ENCODE measurements at regions not wholly inside any gene's neighbourhood (a gene's known extent, or its start where the extent isn't known, plus 50 kb on each side); places are given as distances from the start of the nearest gene placed in this dataset.

GRCh38 chr4:180625653-180626052 lies 1617.5 kb upstream of the TENM3 start:
- no peak overlapping the region for H3K4me2 ChIP-seq (ENCODE audit: low read length)
- H3K36me3 ChIP-seq (ENCODE audit: insufficient read depth, low read length) = no peaks in the 10 kb centered on the region
- H3K4me3 ChIP-seq (ENCODE audit: low read length) = no peak overlapping the region
- no peaks in the 10 kb centered on the region for H3K27me3 ChIP-seq (ENCODE audit: control insufficient read depth, insufficient read depth, low read length)
- H3K4me1 ChIP-seq (ENCODE audit: control insufficient read depth, insufficient read depth, low read length) = no peaks in the 10 kb centered on the region
- H3K9ac ChIP-seq (ENCODE audit: low read depth, low read length) = no peak overlapping the region
- H3K9me3 ChIP-seq (replicated peaks; ENCODE audit: low read length) = no peaks in the 10 kb centered on the region

DNA sequence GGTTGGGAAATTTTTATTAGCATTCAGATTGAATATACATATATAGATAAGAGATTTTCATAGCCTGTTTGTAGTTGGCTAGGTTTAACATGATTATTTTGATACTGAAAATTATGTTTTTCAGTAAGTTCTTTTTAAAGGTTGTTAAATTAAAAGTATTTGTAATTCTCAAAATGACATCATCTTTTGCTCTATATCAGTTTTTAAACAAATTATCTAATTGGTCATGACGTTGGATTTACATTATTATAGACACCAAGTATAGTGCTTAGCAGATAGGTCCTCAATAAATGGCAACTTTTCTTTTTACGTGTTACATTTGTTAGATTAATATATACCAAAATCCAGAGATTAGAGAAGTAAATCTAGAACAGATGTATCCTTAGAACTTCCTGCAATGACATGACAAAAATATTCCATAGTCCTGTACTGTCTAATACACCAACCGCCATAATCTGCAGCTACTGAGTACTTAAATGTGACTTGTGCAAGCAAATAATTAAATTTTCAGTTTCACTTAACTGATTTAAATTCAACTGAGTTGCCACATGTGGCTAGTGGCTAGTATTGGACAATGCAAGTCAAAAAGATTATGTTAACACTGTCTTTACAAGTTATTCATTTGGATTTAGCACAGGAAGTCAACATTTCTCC lies 1613.1 kb upstream of the TENM3 start:
- H3K36me3 ChIP-seq (ENCODE audit: insufficient read depth, low read length) = no peaks in the 10 kb centered on the region

GRCh38 chr4:180634306-180634705 lies 1608.9 kb upstream of the TENM3 start:
- Histone ChIP-seq H3K9me3 (replicated peaks; ENCODE audit: low read length) (no peaks in the 10 kb centered on the region), H3K27me3 (ENCODE audit: control insufficient read depth, insufficient read depth, low read length) (no peaks in the 10 kb centered on the region), H3K4me1 (ENCODE audit: control insufficient read depth, insufficient read depth, low read length) (no peaks in the 10 kb centered on the region), H3K4me2 (ENCODE audit: low read length) (no peak overlapping the region), H3K9ac (ENCODE audit: low read depth, low read length) (no peak overlapping the region), H3K36me3 (ENCODE audit: insufficient read depth, low read length) (no peaks in the 10 kb centered on the region), H3K4me3 (ENCODE audit: low read length) (no peak overlapping the region)

More for the DNA sequence above, 1613.1 kb upstream of the TENM3 start:
- H3K9me3 ChIP-seq (replicated peaks; ENCODE audit: low read length) = no peaks in the 10 kb centered on the region
- no peaks in the 10 kb centered on the region for H3K4me1 ChIP-seq (ENCODE audit: control insufficient read depth, insufficient read depth, low read length)
- no peak overlapping the region for H3K4me2 ChIP-seq (ENCODE audit: low read length)
- no peak overlapping the region for H3K4me3 ChIP-seq (ENCODE audit: low read length)
- no peaks in the 10 kb centered on the region for H3K27me3 ChIP-seq (ENCODE audit: control insufficient read depth, insufficient read depth, low read length)
- H3K9ac ChIP-seq (ENCODE audit: low read depth, low read length) = no peak overlapping the region

DNA sequence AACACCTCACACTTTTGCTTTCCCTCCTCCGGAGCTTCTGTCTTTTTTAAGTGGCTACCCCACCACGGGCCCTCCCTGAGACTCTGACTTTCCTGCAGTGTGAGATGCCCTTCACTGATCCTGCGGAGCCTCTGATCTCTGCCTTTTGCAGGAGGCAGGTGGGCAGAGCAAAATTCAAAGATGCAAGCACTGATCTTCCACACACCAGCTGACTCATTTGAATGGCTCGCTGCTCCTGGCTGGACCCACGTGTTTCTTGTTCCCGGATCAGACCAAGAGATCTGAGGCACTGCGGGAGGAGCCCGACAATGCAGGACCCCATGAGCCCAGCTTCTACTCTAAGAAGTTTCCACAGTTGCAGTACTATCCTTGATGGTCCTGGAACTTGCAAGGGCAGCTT lies 1607.9 kb upstream of the TENM3 start:
- no peak overlapping the region for H3K4me3 ChIP-seq (ENCODE audit: low read length)
- no peaks in the 10 kb centered on the region for H3K27me3 ChIP-seq (ENCODE audit: control insufficient read depth, insufficient read depth, low read length)
- no peaks in the 10 kb centered on the region for H3K4me1 ChIP-seq (ENCODE audit: control insufficient read depth, insufficient read depth, low read length)
- no peak overlapping the region for H3K9ac ChIP-seq (ENCODE audit: low read depth, low read length)
- H3K36me3 ChIP-seq (ENCODE audit: insufficient read depth, low read length) = no peaks in the 10 kb centered on the region
- no peak overlapping the region for H3K4me2 ChIP-seq (ENCODE audit: low read length)
- H3K9me3 ChIP-seq (replicated peaks; ENCODE audit: low read length) = no peaks in the 10 kb centered on the region

GRCh38 chr4:180636696-180637404 lies 1606.4 kb upstream of the TENM3 start:
- no peak overlapping the region for H3K4me3 ChIP-seq (ENCODE audit: low read length)
- H3K27me3 ChIP-seq (ENCODE audit: control insufficient read depth, insufficient read depth, low read length) = no peaks in the 10 kb centered on the region
- H3K4me1 ChIP-seq (ENCODE audit: control insufficient read depth, insufficient read depth, low read length) = no peaks in the 10 kb centered on the region
- H3K9ac ChIP-seq (ENCODE audit: low read depth, low read length) = no peak overlapping the region
- no peaks in the 10 kb centered on the region for H3K36me3 ChIP-seq (ENCODE audit: insufficient read depth, low read length)
- no peak overlapping the region for H3K4me2 ChIP-seq (ENCODE audit: low read length)
- no peaks in the 10 kb centered on the region for H3K9me3 ChIP-seq (replicated peaks; ENCODE audit: low read length)

DNA sequence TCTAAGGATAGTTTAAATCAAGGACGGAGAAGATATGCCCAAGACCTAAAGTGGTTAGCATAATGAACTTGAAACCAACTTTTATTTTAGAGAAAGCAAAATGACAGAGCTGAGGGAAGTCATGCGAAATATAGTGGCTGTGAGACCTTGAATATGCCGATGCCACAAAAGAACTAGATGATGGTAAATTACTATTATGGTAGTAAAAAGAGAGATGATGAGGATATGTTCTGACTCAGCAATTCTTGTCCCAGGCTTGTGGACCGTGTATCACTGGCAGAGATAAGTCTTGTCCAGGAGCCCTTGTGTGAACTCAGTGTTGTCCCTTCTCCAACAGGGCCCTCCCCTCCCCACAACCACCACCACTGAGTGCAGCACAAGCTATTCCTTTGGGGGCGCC lies 1605.6 kb upstream of the TENM3 start:
- no peaks in the 10 kb centered on the region for H3K36me3 ChIP-seq (ENCODE audit: insufficient read depth, low read length)
- no peaks in the 10 kb centered on the region for H3K9me3 ChIP-seq (replicated peaks; ENCODE audit: low read length)
- H3K4me3 ChIP-seq (ENCODE audit: low read length) = no peak overlapping the region
- no peaks in the 10 kb centered on the region for H3K4me1 ChIP-seq (ENCODE audit: control insufficient read depth, insufficient read depth, low read length)
- H3K4me2 ChIP-seq (ENCODE audit: low read length) = no peak overlapping the region
- no peaks in the 10 kb centered on the region for H3K27me3 ChIP-seq (ENCODE audit: control insufficient read depth, insufficient read depth, low read length)
- H3K9ac ChIP-seq (ENCODE audit: low read depth, low read length) = no peak overlapping the region

GRCh38 chr4:180640193-180640592 lies 1603.0 kb upstream of the TENM3 start:
- no peaks in the 10 kb centered on the region for H3K27me3 ChIP-seq (ENCODE audit: control insufficient read depth, insufficient read depth, low read length)
- H3K36me3 ChIP-seq (ENCODE audit: insufficient read depth, low read length) = no peaks in the 10 kb centered on the region
- no peak overlapping the region for H3K4me2 ChIP-seq (ENCODE audit: low read length)
- no peak overlapping the region for H3K9ac ChIP-seq (ENCODE audit: low read depth, low read length)
- H3K9me3 ChIP-seq (replicated peaks; ENCODE audit: low read length) = no peaks in the 10 kb centered on the region
- H3K4me1 ChIP-seq (ENCODE audit: control insufficient read depth, insufficient read depth, low read length) = no peaks in the 10 kb centered on the region
- H3K4me3 ChIP-seq (ENCODE audit: low read length) = no peak overlapping the region

- Histone ChIP-seq H3K27me3 (ENCODE audit: control insufficient read depth, insufficient read depth, low read length) (no peaks in the 10 kb centered on the region), H3K4me2 (ENCODE audit: low read length) (no peak overlapping the region), H3K9me3 (replicated peaks; ENCODE audit: low read length) (no peaks in the 10 kb centered on the region), H3K36me3 (ENCODE audit: insufficient read depth, low read length) (no peaks in the 10 kb centered on the region), H3K4me1 (ENCODE audit: control insufficient read depth, insufficient read depth, low read length) (no peaks in the 10 kb centered on the region), H3K9ac (ENCODE audit: low read depth, low read length) (no peak overlapping the region), H3K4me3 (ENCODE audit: low read length) (no peak overlapping the region)
Observed at GRCh38 chr4:180641495-180641894, 1601.7 kb upstream of the TENM3 start.

DNA sequence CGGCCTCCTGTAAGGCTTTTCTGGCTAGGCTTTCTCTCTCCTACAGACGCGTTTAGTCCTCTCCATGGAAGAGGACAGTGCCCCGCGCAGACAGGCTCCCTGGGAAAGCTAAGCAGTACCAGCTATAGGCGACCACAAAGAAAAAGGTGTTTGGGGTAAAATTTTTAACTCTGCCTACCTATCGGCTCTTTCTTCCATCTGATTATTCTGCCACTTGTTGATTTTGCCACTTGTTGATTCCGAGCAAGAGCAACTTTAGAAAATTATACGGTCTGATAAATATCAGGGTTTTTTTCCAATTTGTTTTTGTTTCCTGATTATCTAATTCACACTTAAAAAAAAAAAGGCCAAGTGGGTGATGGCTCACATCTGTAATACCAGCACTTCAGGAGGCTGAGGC lies 1600.5 kb upstream of the TENM3 start:
- H3K4me1 ChIP-seq (ENCODE audit: control insufficient read depth, insufficient read depth, low read length) = no peaks in the 10 kb centered on the region
- H3K4me2 ChIP-seq (ENCODE audit: low read length) = no peak overlapping the region
- H3K9ac ChIP-seq (ENCODE audit: low read depth, low read length) = no peak overlapping the region
- no peaks in the 10 kb centered on the region for H3K9me3 ChIP-seq (replicated peaks; ENCODE audit: low read length)
- no peaks in the 10 kb centered on the region for H3K36me3 ChIP-seq (ENCODE audit: insufficient read depth, low read length)
- H3K4me3 ChIP-seq (ENCODE audit: low read length) = no peak overlapping the region
- H3K27me3 ChIP-seq (ENCODE audit: control insufficient read depth, insufficient read depth, low read length) = no peaks in the 10 kb centered on the region

DNA sequence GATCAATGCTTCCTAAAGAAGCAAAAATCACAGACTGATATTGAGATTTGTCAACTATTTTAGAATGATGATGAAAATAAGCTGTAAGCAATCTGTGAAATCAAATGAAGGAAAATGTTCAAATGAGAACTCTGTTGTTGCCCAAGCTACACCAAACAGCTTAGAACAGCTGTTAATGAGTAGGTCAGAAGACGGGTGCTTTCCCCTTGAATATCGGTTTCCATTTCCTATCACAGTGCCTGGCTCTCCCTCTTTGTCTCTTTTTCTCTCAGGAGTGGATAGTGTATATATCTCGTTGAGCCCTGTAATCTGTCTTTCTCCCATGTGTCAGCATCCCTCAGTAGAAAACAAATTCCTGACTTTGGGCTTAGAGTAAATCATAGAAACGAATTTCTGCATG lies 1592.9 kb upstream of the TENM3 start:
- H3K4me1 ChIP-seq (ENCODE audit: control insufficient read depth, insufficient read depth, low read length) = no peaks in the 10 kb centered on the region
- no peak overlapping the region for H3K4me3 ChIP-seq (ENCODE audit: low read length)
- no peaks in the 10 kb centered on the region for H3K9me3 ChIP-seq (replicated peaks; ENCODE audit: low read length)
- H3K27me3 ChIP-seq (ENCODE audit: control insufficient read depth, insufficient read depth, low read length) = no peaks in the 10 kb centered on the region
- H3K36me3 ChIP-seq (ENCODE audit: insufficient read depth, low read length) = no peaks in the 10 kb centered on the region
- H3K4me2 ChIP-seq (ENCODE audit: low read length) = no peak overlapping the region
- no peak overlapping the region for H3K9ac ChIP-seq (ENCODE audit: low read depth, low read length)

GRCh38 chr4:180652533-180652932 lies 1590.7 kb upstream of the TENM3 start:
- Histone ChIP-seq H3K27me3 (ENCODE audit: control insufficient read depth, insufficient read depth, low read length) (no peaks in the 10 kb centered on the region), H3K36me3 (ENCODE audit: insufficient read depth, low read length) (no peaks in the 10 kb centered on the region), H3K4me3 (ENCODE audit: low read length) (no peak overlapping the region), H3K9ac (ENCODE audit: low read depth, low read length) (no peak overlapping the region), H3K9me3 (replicated peaks; ENCODE audit: low read length) (no peaks in the 10 kb centered on the region), H3K4me1 (ENCODE audit: control insufficient read depth, insufficient read depth, low read length) (no peaks in the 10 kb centered on the region), H3K4me2 (ENCODE audit: low read length) (no peak overlapping the region)

DNA sequence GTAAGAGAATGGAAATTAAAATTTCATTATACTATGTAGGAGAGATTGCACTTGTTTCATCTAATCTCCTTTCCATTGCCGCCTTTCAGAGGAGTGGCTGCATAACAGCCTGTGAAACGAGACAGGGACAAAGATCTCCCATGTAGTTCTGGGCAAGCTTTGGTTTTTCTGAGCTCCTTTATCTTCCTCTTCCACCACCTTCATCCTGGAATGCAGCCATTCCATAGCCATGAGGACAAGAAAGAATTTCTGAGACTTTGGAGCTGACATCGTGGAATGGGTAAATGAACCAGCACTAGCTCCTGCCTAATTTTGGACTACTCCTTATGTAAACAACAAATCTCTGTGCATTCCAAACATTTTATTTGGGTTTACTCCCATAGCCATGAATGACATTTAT lies 1587.3 kb upstream of the TENM3 start:
- H3K27me3 ChIP-seq (ENCODE audit: control insufficient read depth, insufficient read depth, low read length) = no peaks in the 10 kb centered on the region
- no peak overlapping the region for H3K9ac ChIP-seq (ENCODE audit: low read depth, low read length)
- H3K4me1 ChIP-seq (ENCODE audit: control insufficient read depth, insufficient read depth, low read length) = no peaks in the 10 kb centered on the region
- no peaks in the 10 kb centered on the region for H3K36me3 ChIP-seq (ENCODE audit: insufficient read depth, low read length)
- no peaks in the 10 kb centered on the region for H3K9me3 ChIP-seq (replicated peaks; ENCODE audit: low read length)
- H3K4me2 ChIP-seq (ENCODE audit: low read length) = no peak overlapping the region
- no peak overlapping the region for H3K4me3 ChIP-seq (ENCODE audit: low read length)
